Prostate gland (tissue), 2 donors: ENCODE measurements at regions not wholly inside any gene's neighbourhood (a gene's known extent, or its start where the extent isn't known, plus 50 kb on each side); places are given as distances from the start of the nearest gene placed in this dataset.
A peak's percentile ranks its signal among the peaks of the same experiment; 100 is the strongest.

Source experiments
- DNase-seq: peaks from one replicate; pipeline ENCODE4 v3.0.0-alpha.2; 2019; ENCODE audit warnings: low spot score
- H3K27ac ChIP-seq, 2 donors: fragments of 200-600 bp; sonication (generic); 2 replicates each; pipeline ENCODE4 v1.5.1; 2017 to 2019
- H3K27me3 ChIP-seq: fragments of 200-600 bp; sonication (generic); replicated peaks from 2 replicates; pipeline ENCODE4 v1.5.1; 2019; ENCODE audit not compliant: insufficient read depth
- H3K36me3 ChIP-seq, 2 donors: fragments of 200-600 bp; sonication (generic); 1 replicate in 1 of 2; 2 replicates in 1 of 2; pipeline versions ENCODE4 v1.5.1 to v1.8.1; 2017 to 2019
- H3K4me1 ChIP-seq: fragments of 200-600 bp; sonication (generic); replicated peaks from 2 replicates; pipeline ENCODE4 v1.5.1; 2019
- H3K4me3 ChIP-seq, 2 donors: fragments of 200-600 bp; sonication (generic); 2 replicates each; pipeline ENCODE4 v1.5.1; 2017 to 2019
- H3K9me3 ChIP-seq: fragments of 200-600 bp; sonication (generic); 2 replicates; pipeline ENCODE4 v1.5.1; 2017
- POLR2A ChIP-seq: fragments of 450-650 bp; IDR thresholded peaks from one replicate; pipeline ENCODE4 v1.6.1; 2016; ENCODE audit warnings: antibody characterized with exemption, mild to moderate bottlenecking
- POLR2AphosphoS5 ChIP-seq: sonication (generic); formaldehyde crosslinking; IDR thresholded peaks from one replicate; pipeline ENCODE4 v1.6.1; 2017; ENCODE audit warnings: antibody characterized with exemption
- WGBS: methylation state at CpG from one replicate; pipeline ENCODE4 v1.1.5; 2018; 5-methylcytosine and 5-hydroxymethylcytosine counted together
- intact Hi-C: fragments of 100-400 bp; cut with DNase I; formaldehyde crosslinking; loops from one replicate; pipeline ENCODE4 v1.14.2; 2022
- TF ChIP-seq, protein P1 (sequence below), 4 experiments: fragments of 200-600 bp in 2 of 4; fragments of 450-650 bp in 2 of 4; sonication (generic) in 2 of 4; IDR thresholded peaks; 1 replicate in 3 of 4; 2 replicates in 1 of 4; pipeline ENCODE4 v1.5.1; 2016 to 2019; ENCODE audit warnings: antibody characterized with exemption in 4 of 4, mild to moderate bottlenecking in 2 of 4, moderate library complexity in 2 of 4

DNA sequence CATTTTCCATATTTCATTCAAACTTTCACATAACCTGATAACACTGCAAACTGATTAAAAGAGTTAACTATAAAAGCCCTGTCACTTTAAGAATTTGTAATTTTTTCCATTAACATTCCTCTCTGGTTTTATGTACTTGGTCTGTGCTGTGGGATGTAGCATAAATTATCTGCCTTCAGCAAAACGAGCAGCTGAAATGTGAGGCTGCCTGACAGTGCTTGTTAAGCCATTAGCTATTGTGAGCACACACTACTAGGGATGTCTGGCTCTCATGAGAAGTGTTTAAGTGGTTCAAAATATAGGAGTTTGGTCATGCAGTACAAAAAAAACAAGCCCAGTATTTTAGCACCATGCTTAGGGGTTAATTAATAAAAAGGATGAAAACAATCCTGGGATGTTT lies 63.0 kb downstream of the HOXA1 start:
- intact Hi-C loops, result no loop called here
- TF ChIP-seq, protein P1, sequence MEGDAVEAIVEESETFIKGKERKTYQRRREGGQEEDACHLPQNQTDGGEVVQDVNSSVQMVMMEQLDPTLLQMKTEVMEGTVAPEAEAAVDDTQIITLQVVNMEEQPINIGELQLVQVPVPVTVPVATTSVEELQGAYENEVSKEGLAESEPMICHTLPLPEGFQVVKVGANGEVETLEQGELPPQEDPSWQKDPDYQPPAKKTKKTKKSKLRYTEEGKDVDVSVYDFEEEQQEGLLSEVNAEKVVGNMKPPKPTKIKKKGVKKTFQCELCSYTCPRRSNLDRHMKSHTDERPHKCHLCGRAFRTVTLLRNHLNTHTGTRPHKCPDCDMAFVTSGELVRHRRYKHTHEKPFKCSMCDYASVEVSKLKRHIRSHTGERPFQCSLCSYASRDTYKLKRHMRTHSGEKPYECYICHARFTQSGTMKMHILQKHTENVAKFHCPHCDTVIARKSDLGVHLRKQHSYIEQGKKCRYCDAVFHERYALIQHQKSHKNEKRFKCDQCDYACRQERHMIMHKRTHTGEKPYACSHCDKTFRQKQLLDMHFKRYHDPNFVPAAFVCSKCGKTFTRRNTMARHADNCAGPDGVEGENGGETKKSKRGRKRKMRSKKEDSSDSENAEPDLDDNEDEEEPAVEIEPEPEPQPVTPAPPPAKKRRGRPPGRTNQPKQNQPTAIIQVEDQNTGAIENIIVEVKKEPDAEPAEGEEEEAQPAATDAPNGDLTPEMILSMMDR (IDR thresholded peaks at IDR 0.05), result no peak
- TF ChIP-seq POLR2A, result no peak
- no peak for TF ChIP-seq POLR2AphosphoS5
- no peaks in the 10 kb centered on the region for H3K27me3 ChIP-seq
- no peak overlapping the region for H3K27ac ChIP-seq
- 10% methylated on average over 1 of the region's 1 CpG for WGBS
- no peaks in the 10 kb centered on the region for H3K36me3 ChIP-seq
- H3K9me3 ChIP-seq, result no peaks in the 10 kb centered on the region
- DNase-seq, result no peak
- no peaks in the 10 kb centered on the region for H3K4me1 ChIP-seq
- H3K4me3 ChIP-seq, result no peak overlapping the region

DNA sequence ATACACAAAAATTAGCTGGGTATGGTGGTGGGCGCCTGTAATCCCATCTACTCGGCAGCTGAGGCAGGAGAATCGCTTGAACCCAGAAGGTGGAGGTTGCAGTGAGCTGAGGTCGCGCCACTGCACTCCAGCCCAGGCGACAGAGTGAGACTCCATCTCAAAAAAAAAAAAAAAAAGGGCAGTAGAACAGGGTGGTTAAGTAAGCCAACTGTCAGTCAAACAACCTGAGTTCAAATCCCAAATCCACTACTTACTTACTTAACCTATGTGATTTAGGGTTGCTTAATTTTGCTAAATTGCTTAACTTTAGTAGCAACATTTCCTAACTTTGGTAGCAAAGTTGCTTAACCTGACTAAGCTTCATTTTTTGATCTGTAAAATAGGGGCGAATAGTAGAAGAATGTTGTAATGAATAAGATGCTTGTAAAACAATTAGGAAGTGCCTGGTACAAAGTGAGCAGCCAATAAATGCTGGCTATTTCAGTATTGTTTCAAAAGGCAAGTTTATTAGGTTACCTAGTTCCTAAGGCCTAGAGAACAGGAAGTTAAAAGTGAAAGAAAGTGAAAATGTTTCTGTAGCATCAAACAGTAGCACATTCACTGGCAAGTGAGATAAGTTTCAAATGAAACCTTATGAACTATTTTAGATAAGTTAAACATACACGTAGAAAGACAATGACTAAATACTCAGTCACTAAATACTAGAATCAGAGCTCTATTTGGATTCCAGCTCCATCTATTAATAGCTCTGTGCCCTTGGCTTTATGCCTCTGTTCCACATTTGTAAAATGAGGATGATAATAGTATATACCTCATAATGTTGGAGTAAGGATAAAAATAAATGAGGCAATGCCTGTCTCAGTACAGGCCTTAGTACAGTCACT lies 64.3 kb downstream of the HOXA1 start:
- TF ChIP-seq POLR2A (no peak), POLR2AphosphoS5 (peak; percentile 33)
- no peak for DNase-seq
- Histone ChIP-seq H3K4me1 (no peaks in the 10 kb centered on the region), H3K9me3 (no peaks in the 10 kb centered on the region), H3K27me3 (no peaks in the 10 kb centered on the region), H3K36me3 (no peaks in the 10 kb centered on the region), H3K4me3 (no peak overlapping the region), H3K27ac (peak overlapping the region; percentile 40 to 41)
- 74% methylated on average over 8 of the region's 8 CpGs for WGBS
- intact Hi-C loops, result no loop called here

DNA sequence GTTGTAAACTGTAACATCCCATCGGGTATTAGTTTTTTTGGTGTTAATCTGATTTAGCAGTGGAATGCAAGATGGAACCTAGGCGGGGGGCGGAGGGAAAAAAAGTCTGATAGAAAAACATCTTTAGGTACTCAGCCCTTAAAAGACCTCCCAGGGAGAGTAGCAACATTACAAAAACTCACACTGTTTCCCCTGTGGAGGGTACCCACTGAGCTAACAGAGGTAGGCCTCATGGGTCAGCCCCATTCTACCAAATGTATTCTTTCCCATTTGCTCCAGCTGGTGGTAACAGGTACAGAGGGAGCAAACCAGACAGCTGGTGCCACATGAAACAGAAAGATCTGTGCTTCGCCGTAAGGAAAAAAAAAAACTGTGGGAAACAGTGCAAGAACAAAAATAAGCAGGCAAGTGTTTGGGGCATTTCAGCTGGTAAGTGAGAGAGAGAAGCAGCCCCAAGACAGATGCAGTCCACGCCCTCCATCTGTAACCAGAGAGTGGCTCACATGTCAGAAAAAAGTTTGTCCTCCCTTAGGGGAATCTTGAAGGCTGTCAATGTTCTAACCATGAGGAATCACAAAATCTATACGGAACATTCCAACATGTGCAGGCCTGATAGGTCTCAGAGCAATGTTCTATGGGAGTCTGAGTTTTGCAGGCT lies 65.3 kb downstream of the HOXA1 start:
- Histone ChIP-seq H3K27me3 (no peaks in the 10 kb centered on the region), H3K36me3 (no peaks in the 10 kb centered on the region), H3K4me1 (no peaks in the 10 kb centered on the region), H3K9me3 (no peaks in the 10 kb centered on the region), H3K4me3 (no peak overlapping the region), H3K27ac (no peak overlapping the region)
- TF ChIP-seq POLR2AphosphoS5 (no peak), POLR2A (no peak)
- TF ChIP-seq, protein P1 (IDR thresholded peaks at IDR 0.05), result no peak
- 89% methylated on average over 7 of the region's 7 CpGs for WGBS
- intact Hi-C loops, result no loop called here
- DNase-seq, result no peak

DNA sequence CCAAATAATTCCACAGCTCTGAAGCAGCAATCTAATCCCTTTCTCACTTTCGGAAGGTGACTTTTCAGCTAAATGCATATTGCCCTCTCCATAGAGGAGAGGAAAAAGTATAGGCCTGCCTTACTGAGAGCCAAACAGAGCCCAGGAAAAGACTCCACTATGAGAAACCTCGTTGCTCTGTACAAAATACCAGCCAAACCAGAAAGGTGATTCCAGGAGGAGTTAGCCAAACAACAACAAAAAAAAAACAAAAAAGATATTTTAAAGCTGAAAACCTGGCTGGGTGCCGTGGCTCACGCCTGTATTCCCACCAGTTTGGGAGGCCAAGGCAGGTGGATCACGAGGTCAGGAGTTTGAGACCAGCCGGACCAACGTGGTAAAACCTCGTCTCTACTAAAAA lies 70.5 kb downstream of the HOXA1 start:
- H3K36me3 ChIP-seq, result no peaks in the 10 kb centered on the region
- intact Hi-C loops, result no loop called here
- no peak for TF ChIP-seq POLR2AphosphoS5
- no peak for TF ChIP-seq POLR2A
- TF ChIP-seq, protein P1 (IDR thresholded peaks at IDR 0.05), result no peak
- no peaks in the 10 kb centered on the region for H3K4me1 ChIP-seq
- no peaks in the 10 kb centered on the region for H3K27me3 ChIP-seq
- no peaks in the 10 kb centered on the region for H3K9me3 ChIP-seq
- H3K4me3 ChIP-seq, result no peak overlapping the region
- no peak for DNase-seq
- no peak overlapping the region for H3K27ac ChIP-seq
- 55% methylated on average over 8 of the region's 8 CpGs for WGBS

DNA sequence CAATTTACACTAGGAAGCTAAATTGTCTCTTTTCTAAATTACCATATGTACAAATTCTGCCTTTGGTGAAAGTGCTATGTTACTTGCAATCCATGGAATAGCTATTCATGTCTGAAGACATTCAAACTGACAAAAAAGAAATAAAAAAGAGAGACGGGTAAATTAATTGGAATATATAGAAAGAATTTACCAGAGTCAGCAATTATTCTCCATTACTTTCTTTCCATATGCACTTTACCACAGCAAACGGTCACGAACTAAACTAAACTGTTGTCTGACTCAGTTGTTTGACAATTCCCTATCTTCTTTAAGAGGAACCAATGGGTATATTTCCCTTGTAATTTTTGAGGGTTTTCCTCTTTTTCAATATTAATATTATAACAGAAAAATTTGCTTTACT lies 85.7 kb downstream of the HOXA1 start:
- Histone ChIP-seq H3K4me3 (no peak overlapping the region), H3K36me3 (no peaks in the 10 kb centered on the region), H3K27ac (no peak overlapping the region), H3K27me3 (no peaks in the 10 kb centered on the region), H3K9me3 (no peaks in the 10 kb centered on the region), H3K4me1 (no peaks in the 10 kb centered on the region)
- TF ChIP-seq, protein P1 (IDR thresholded peaks at IDR 0.05), result no peak
- no peak for TF ChIP-seq POLR2A
- no peak for TF ChIP-seq POLR2AphosphoS5
- DNase-seq, result no peak
- intact Hi-C loops, result no loop called here
- 92% methylated on average over 3 of the region's 3 CpGs for WGBS
